Kidney capillary endothelial cell (primary cell): ENCODE measurements at regions not wholly inside any gene's neighbourhood (a gene's known extent, or its start where the extent isn't known, plus 50 kb on each side); places are given as distances from the start of the nearest gene placed in this dataset.
A peak's percentile ranks its signal among the peaks of the same experiment; 100 is the strongest.

Experiments used
- DNase-seq: peaks from one replicate; pipeline ENCODE4 v3.0.0-alpha.2; 2018; ENCODE audit warnings: low spot score

GRCh38 chr13:39233519-39233918 is 195.3 kb downstream of the NHLRC3 start:
- DNase-seq: no peak

GRCh38 chr13:39244561-39245230 is 206.4 kb downstream of the NHLRC3 start:
- no peak for DNase-seq

- DNase-seq: no peak
Observed at GRCh38 chr13:39245688-39246087, 207.4 kb downstream of the NHLRC3 start.

- no peak for DNase-seq
Observed at GRCh38 chr13:39249982-39250381, 211.7 kb downstream of the NHLRC3 start.

- DNase-seq: no peak
Observed at GRCh38 chr13:39250440-39250839, 212.2 kb downstream of the NHLRC3 start.

- DNase-seq: no peak
Observed at GRCh38 chr13:39251340-39251739, 213.1 kb downstream of the NHLRC3 start.

- no peak for DNase-seq
Observed at GRCh38 chr13:39253774-39254173, 215.5 kb downstream of the NHLRC3 start.

GRCh38 chr13:39254601-39255000 is 216.3 kb downstream of the NHLRC3 start:
- DNase-seq: no peak

- DNase-seq: no peak
Observed at GRCh38 chr13:39257642-39258041, 219.4 kb downstream of the NHLRC3 start.

GRCh38 chr13:39259371-39260140 is 221.3 kb downstream of the NHLRC3 start:
- no peak for DNase-seq

GRCh38 chr13:39263033-39263432 is 224.8 kb downstream of the NHLRC3 start:
- DNase-seq: peak; percentile 40

GRCh38 chr13:39263531-39263930 is 225.3 kb downstream of the NHLRC3 start:
- no peak for DNase-seq

- no peak for DNase-seq
Observed at GRCh38 chr13:39266426-39266825, 228.2 kb downstream of the NHLRC3 start.

- DNase-seq: no peak
Observed at GRCh38 chr13:39268398-39268797, 230.1 kb downstream of the NHLRC3 start.

- no peak for DNase-seq
Observed at GRCh38 chr13:39269004-39269403, 230.7 kb downstream of the NHLRC3 start.

- no peak for DNase-seq
Observed at GRCh38 chr13:39269411-39269810, 231.2 kb downstream of the NHLRC3 start.

GRCh38 chr13:39272994-39273393 is 234.7 kb downstream of the NHLRC3 start:
- no peak for DNase-seq

- no peak for DNase-seq
Observed at GRCh38 chr13:39273953-39274738, 235.9 kb downstream of the NHLRC3 start.

- no peak for DNase-seq
Observed at GRCh38 chr13:39274739-39275325, 236.6 kb downstream of the NHLRC3 start.

- DNase-seq: no peak
Observed at GRCh38 chr13:39279077-39279476, 240.8 kb downstream of the NHLRC3 start.

- no peak for DNase-seq
Observed at GRCh38 chr13:39281539-39282150, 243.4 kb downstream of the NHLRC3 start.

- no peak for DNase-seq
Observed at GRCh38 chr13:39282400-39282972, 244.2 kb downstream of the NHLRC3 start.
